ENCODE measurements at regions not wholly inside any gene's neighbourhood (a gene's known extent, or its start where the extent isn't known, plus 50 kb on each side); places are given as distances from the start of the nearest gene placed in this dataset.

DNA sequence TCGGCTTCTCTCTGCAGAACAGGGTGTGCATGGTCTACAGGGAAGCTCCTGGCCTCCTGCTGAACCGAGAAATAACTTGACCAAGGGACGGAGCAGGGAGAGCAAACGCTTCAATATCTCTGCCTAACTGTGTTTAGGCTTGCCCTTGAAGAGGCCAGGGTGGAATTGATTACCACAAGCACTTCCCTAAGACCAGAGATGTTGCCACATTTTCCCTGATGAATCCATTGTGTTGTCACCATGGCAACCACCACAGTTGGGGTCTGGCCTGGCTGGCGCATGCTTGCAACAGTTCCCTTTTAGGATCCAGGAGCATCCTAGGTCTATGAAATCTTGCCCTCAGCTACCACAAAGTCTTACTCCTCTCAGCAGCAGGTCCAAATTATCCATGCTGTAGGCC, 213.5 kb upstream of the SULF2 start:
- Histone ChIP-seq H3K27ac (ENCODE audit: low read depth, low read length) (no peak overlapping the region), H2BK12ac (ENCODE audit: low read length) (no peak overlapping the region), H3K27me3 (ENCODE audit: insufficient read depth, low read length) (no peaks in the 10 kb centered on the region), H4K12ac (ENCODE audit: low read depth, low read length) (no peak overlapping the region), H2BK120ac (ENCODE audit: insufficient read depth, low read length, poor library complexity) (no peak overlapping the region), H3K23ac (ENCODE audit: low read length) (no peak overlapping the region), H2AFZ (ENCODE audit: insufficient read depth, low read length, poor library complexity) (no peak overlapping the region), H3K79me1 (ENCODE audit: low read length) (no peaks in the 10 kb centered on the region), H2AK5ac (ENCODE audit: low read length) (no peak overlapping the region), H3K9ac (ENCODE audit: low read length) (no peak overlapping the region), H3K9me3 (ENCODE audit: insufficient read depth, low read depth, low read length) (peaks cover 3% of the 10 kb centered on the region), H3K4ac (ENCODE audit: low read depth, low read length) (no peak overlapping the region), H3K14ac (ENCODE audit: low read length) (no peak overlapping the region), H2BK5ac (ENCODE audit: low read depth, low read length, poor library complexity) (no peak overlapping the region), H4K91ac (ENCODE audit: low read depth, low read length) (no peak overlapping the region), H3K79me2 (ENCODE audit: control insufficient read depth, insufficient read depth, low read length, poor library complexity) (no peaks in the 10 kb centered on the region), H3K36me3 (ENCODE audit: control insufficient read depth in 1 of 2, insufficient read depth in 2 of 2, low read length in 2 of 2) (no peaks in the 10 kb centered on the region), H4K8ac (ENCODE audit: low read depth, low read length) (no peak overlapping the region), H3K4me1 (ENCODE audit: control insufficient read depth in 1 of 2, insufficient read depth in 2 of 2, low read length in 2 of 2) (no peaks in the 10 kb centered on the region), H3K4me2 (ENCODE audit: low read length) (no peak overlapping the region), H3K4me3 (ENCODE audit: low read depth, low read length) (no peak overlapping the region), H3K18ac (ENCODE audit: low read length) (no peak overlapping the region)
- WGBS (ENCODE audit: extremely low coverage, insufficient coverage, insufficient read length), result no CpG with 5 or more reads among the region's 5 CpGs
- no peak for DNase-seq

DNA sequence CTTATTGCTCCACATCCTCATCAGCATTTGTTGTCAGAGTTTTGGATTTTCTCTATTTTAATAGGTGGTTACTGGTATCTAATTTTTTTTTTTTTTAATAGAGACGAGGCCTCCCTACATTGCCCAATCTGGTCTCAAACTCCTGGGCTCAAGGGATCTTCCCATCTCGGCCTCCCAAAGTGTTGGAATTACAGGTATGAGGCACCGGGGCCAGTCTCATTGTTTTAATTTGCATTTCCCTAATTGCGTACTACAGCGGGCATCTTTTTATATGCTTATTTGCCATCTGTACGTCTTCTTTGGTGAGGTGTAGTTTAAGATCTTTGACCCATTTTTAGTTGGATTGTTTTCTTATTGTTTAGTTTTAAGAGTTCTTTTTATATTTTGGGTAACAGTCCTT, 210.4 kb upstream of the SULF2 start:
- Histone ChIP-seq H3K23ac (ENCODE audit: low read length) (no peak overlapping the region), H4K8ac (ENCODE audit: low read depth, low read length) (no peak overlapping the region), H3K18ac (ENCODE audit: low read length) (no peak overlapping the region), H3K4me1 (ENCODE audit: control insufficient read depth in 1 of 2, insufficient read depth in 2 of 2, low read length in 2 of 2) (no peaks in the 10 kb centered on the region), H3K9me3 (ENCODE audit: insufficient read depth, low read depth, low read length) (peaks cover 7% of the 10 kb centered on the region), H2AFZ (ENCODE audit: insufficient read depth, low read length, poor library complexity) (no peak overlapping the region), H2BK12ac (ENCODE audit: low read length) (no peak overlapping the region), H3K9ac (ENCODE audit: low read length) (no peak overlapping the region), H3K79me1 (ENCODE audit: low read length) (peaks cover 3% of the 10 kb centered on the region), H3K4me3 (ENCODE audit: low read depth, low read length) (no peak overlapping the region), H3K4me2 (ENCODE audit: low read length) (no peak overlapping the region), H3K4ac (ENCODE audit: low read depth, low read length) (no peak overlapping the region), H3K14ac (ENCODE audit: low read length) (no peak overlapping the region), H2BK120ac (ENCODE audit: insufficient read depth, low read length, poor library complexity) (no peak overlapping the region), H3K27me3 (ENCODE audit: insufficient read depth, low read length) (no peaks in the 10 kb centered on the region), H3K79me2 (ENCODE audit: control insufficient read depth, insufficient read depth, low read length, poor library complexity) (no peaks in the 10 kb centered on the region), H4K91ac (ENCODE audit: low read depth, low read length) (no peak overlapping the region), H3K36me3 (ENCODE audit: control insufficient read depth in 1 of 2, insufficient read depth in 2 of 2, low read length in 2 of 2) (no peaks in the 10 kb centered on the region), H2BK5ac (ENCODE audit: low read depth, low read length, poor library complexity) (no peak overlapping the region), H2AK5ac (ENCODE audit: low read length) (no peak overlapping the region), H4K12ac (ENCODE audit: low read depth, low read length) (no peak overlapping the region), H3K27ac (ENCODE audit: low read depth, low read length) (no peak overlapping the region)
- DNase-seq, result no peak
- no CpG with 5 or more reads among the region's 6 CpGs for WGBS (ENCODE audit: extremely low coverage, insufficient coverage, insufficient read length)

DNA sequence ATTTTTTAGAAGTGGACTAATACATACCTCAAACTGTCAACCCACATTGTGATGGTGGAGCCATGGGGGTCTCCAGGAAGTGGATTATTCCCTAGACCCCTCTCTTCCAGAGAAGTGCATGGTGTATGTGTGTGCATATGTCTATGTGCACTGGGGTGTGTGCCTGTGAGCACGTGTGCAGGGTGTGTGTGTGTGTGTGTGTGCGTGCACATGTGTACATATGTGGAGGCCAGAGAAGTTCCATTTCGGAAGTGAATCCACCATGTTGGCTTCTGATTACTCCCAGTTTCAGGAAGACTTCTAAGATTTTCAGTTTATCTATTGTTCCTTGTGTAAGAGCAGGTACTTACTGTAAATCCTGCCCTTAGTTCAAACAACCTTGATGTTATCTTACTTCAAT, 208.5 kb upstream of the SULF2 start:
- H3K9me3 ChIP-seq (ENCODE audit: insufficient read depth, low read depth, low read length), result peaks cover 7% of the 10 kb centered on the region
- H3K9ac ChIP-seq (ENCODE audit: low read length), result no peak overlapping the region
- no peak overlapping the region for H3K23ac ChIP-seq (ENCODE audit: low read length)
- no peaks in the 10 kb centered on the region for H3K36me3 ChIP-seq (ENCODE audit: control insufficient read depth in 1 of 2, insufficient read depth in 2 of 2, low read length in 2 of 2)
- H3K4me2 ChIP-seq (ENCODE audit: low read length), result no peak overlapping the region
- no peak overlapping the region for H2AFZ ChIP-seq (ENCODE audit: insufficient read depth, low read length, poor library complexity)
- no peak overlapping the region for H2BK120ac ChIP-seq (ENCODE audit: insufficient read depth, low read length, poor library complexity)
- H3K4ac ChIP-seq (ENCODE audit: low read depth, low read length), result no peak overlapping the region
- H2AK5ac ChIP-seq (ENCODE audit: low read length), result no peak overlapping the region
- no peak overlapping the region for H2BK5ac ChIP-seq (ENCODE audit: low read depth, low read length, poor library complexity)
- H3K4me3 ChIP-seq (ENCODE audit: low read depth, low read length), result no peak overlapping the region
- no peak overlapping the region for H4K91ac ChIP-seq (ENCODE audit: low read depth, low read length)
- no peak overlapping the region for H3K14ac ChIP-seq (ENCODE audit: low read length)
- no peak for DNase-seq
- no peaks in the 10 kb centered on the region for H3K79me2 ChIP-seq (ENCODE audit: control insufficient read depth, insufficient read depth, low read length, poor library complexity)
- H3K79me1 ChIP-seq (ENCODE audit: low read length), result peaks cover 3% of the 10 kb centered on the region
- no peak overlapping the region for H3K18ac ChIP-seq (ENCODE audit: low read length)
- no peaks in the 10 kb centered on the region for H3K4me1 ChIP-seq (ENCODE audit: control insufficient read depth in 1 of 2, insufficient read depth in 2 of 2, low read length in 2 of 2)
- no peak overlapping the region for H3K27ac ChIP-seq (ENCODE audit: low read depth, low read length)
- H4K8ac ChIP-seq (ENCODE audit: low read depth, low read length), result no peak overlapping the region
- no peak overlapping the region for H4K12ac ChIP-seq (ENCODE audit: low read depth, low read length)
- no CpG with 5 or more reads among the region's 3 CpGs for WGBS (ENCODE audit: extremely low coverage, insufficient coverage, insufficient read length)
- H3K27me3 ChIP-seq (ENCODE audit: insufficient read depth, low read length), result no peaks in the 10 kb centered on the region
- no peak overlapping the region for H2BK12ac ChIP-seq (ENCODE audit: low read length)

DNA sequence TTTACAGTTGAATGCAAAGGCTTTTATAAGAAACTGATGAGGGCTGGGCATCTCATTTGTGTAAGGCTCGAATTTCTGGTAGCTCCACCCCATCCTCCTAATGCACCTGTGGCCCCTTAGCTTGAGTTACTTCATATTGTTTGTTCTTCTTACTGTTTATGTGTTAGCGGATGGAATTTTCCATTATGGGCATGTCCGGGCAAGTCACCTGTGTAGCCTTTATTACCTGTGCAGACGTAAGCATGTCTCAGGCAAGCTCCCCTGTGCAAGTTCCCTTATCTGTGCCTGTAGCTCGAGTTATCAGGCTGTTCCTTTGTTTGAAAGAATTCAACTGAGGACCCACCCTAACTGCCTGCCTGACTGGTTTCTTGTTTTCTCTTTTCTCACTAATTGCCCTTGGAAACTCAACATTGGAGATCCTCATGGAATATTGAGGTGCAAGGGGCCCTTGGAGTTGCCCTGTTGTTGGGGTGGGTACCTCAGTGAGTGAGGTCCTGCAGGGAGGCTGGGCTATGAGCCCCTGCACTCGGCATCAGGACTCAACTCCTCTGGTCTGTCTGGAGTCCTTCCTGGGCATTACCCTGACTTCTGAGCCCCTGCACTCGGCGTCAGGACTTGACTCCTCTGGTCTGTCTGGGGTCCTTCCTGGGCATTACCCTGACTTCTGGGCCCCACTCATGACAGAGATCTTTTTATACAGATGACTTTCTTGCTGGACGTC, 207.9 kb upstream of the SULF2 start:
- Histone ChIP-seq H3K14ac (ENCODE audit: low read length) (no peak overlapping the region), H3K23ac (ENCODE audit: low read length) (no peak overlapping the region), H2BK120ac (ENCODE audit: insufficient read depth, low read length, poor library complexity) (peak overlapping the region; percentile 50), H3K27me3 (ENCODE audit: insufficient read depth, low read length) (no peaks in the 10 kb centered on the region), H3K9me3 (ENCODE audit: insufficient read depth, low read depth, low read length) (peaks cover 7% of the 10 kb centered on the region), H3K9ac (ENCODE audit: low read length) (no peak overlapping the region), H3K18ac (ENCODE audit: low read length) (peak overlapping the region; percentile 17), H3K79me2 (ENCODE audit: control insufficient read depth, insufficient read depth, low read length, poor library complexity) (no peaks in the 10 kb centered on the region), H2AK5ac (ENCODE audit: low read length) (no peak overlapping the region), H3K4me1 (ENCODE audit: control insufficient read depth in 1 of 2, insufficient read depth in 2 of 2, low read length in 2 of 2) (no peaks in the 10 kb centered on the region), H3K36me3 (ENCODE audit: control insufficient read depth in 1 of 2, insufficient read depth in 2 of 2, low read length in 2 of 2) (no peaks in the 10 kb centered on the region), H4K8ac (ENCODE audit: low read depth, low read length) (no peak overlapping the region), H3K27ac (ENCODE audit: low read depth, low read length) (no peak overlapping the region), H4K91ac (ENCODE audit: low read depth, low read length) (peak overlapping the region; percentile 58), H3K4me2 (ENCODE audit: low read length) (no peak overlapping the region), H2BK12ac (ENCODE audit: low read length) (no peak overlapping the region), H3K79me1 (ENCODE audit: low read length) (peaks cover 3% of the 10 kb centered on the region), H3K4me3 (ENCODE audit: low read depth, low read length) (no peak overlapping the region), H4K12ac (ENCODE audit: low read depth, low read length) (no peak overlapping the region), H3K4ac (ENCODE audit: low read depth, low read length) (no peak overlapping the region), H2AFZ (ENCODE audit: insufficient read depth, low read length, poor library complexity) (no peak overlapping the region), H2BK5ac (ENCODE audit: low read depth, low read length, poor library complexity) (peak overlapping the region; percentile 53)
- no CpG with 5 or more reads among the region's 9 CpGs for WGBS (ENCODE audit: extremely low coverage, insufficient coverage, insufficient read length)
- no peak for DNase-seq
